Ascending aorta (tissue), 2 donors: ENCODE measurements at regions not wholly inside any gene's neighbourhood (a gene's known extent, or its start where the extent isn't known, plus 50 kb on each side); places are given as distances from the start of the nearest gene placed in this dataset.

Source experiments
- DNase-seq, 2 donors: peaks; one replicate each; pipeline ENCODE4 v3.0.0-alpha.2; 2019; ENCODE audit warnings: low spot score in 2 of 2
- H3K27ac ChIP-seq, 2 donors: fragments of 200-600 bp; sonication (generic); one replicate each; pipeline ENCODE4 v1.5.1; 2016 to 2017; ENCODE audit warnings: mild to moderate bottlenecking in 1 of 2
- H3K27me3 ChIP-seq: fragments of 200-600 bp; sonication (generic); one replicate; pipeline ENCODE4 v1.5.1; 2017
- H3K36me3 ChIP-seq, 2 donors: fragments of 200-600 bp; sonication (generic); one replicate each; pipeline ENCODE4 v1.5.1; 2016
- H3K4me1 ChIP-seq, 2 donors: fragments of 200-600 bp; sonication (generic); one replicate each; pipeline ENCODE4 v1.5.1; 2016 to 2017; ENCODE audit warnings: mild to moderate bottlenecking in 1 of 2
- H3K4me3 ChIP-seq, 2 donors: fragments of 200-600 bp; sonication (generic); one replicate each; pipeline ENCODE4 v1.5.1; 2016 to 2017; ENCODE audit warnings: mild to moderate bottlenecking in 1 of 2
- H3K9me3 ChIP-seq, 2 donors: fragments of 200-600 bp; sonication (generic); one replicate each; pipeline ENCODE4 v1.5.1; 2016
- CTCF ChIP-seq, 3 experiments: fragments of 200-600 bp in 2 of 3; fragments of 450-650 bp in 1 of 3; sonication (generic) in 2 of 3; IDR thresholded peaks; one replicate each; pipeline ENCODE4 v1.5.1; 2016 to 2019; ENCODE audit warnings: antibody characterized with exemption in 3 of 3, mild to moderate bottlenecking in 1 of 3, moderate library complexity in 1 of 3
- intact Hi-C: fragments of 100-400 bp; cut with DNase I; formaldehyde crosslinking; loops from one replicate; pipeline ENCODE4 v1.15.1; 2023

GRCh38 chr14:27370074-27370473, 772.2 kb upstream of the NOVA1 start:
- DNase-seq: no peak
- H3K4me1 ChIP-seq: no peaks in the 10 kb centered on the region
- no peaks in the 10 kb centered on the region for H3K9me3 ChIP-seq
- TF ChIP-seq CTCF (IDR thresholded peaks at IDR 0.05): no peak
- H3K4me3 ChIP-seq: no peak overlapping the region
- no peak overlapping the region for H3K27ac ChIP-seq
- H3K36me3 ChIP-seq: no peaks in the 10 kb centered on the region
- no peaks in the 10 kb centered on the region for H3K27me3 ChIP-seq
- intact Hi-C loops: no loop called here

GRCh38 chr14:27370775-27371174, 772.9 kb upstream of the NOVA1 start:
- no peak for DNase-seq
- Histone ChIP-seq H3K9me3 (no peaks in the 10 kb centered on the region), H3K27ac (no peak overlapping the region), H3K27me3 (no peaks in the 10 kb centered on the region), H3K36me3 (no peaks in the 10 kb centered on the region), H3K4me1 (no peaks in the 10 kb centered on the region), H3K4me3 (no peak overlapping the region)
- no peak for TF ChIP-seq CTCF (IDR thresholded peaks at IDR 0.05)
- intact Hi-C loops: no loop called here

GRCh38 chr14:27371209-27371608, 773.4 kb upstream of the NOVA1 start:
- H3K4me3 ChIP-seq: no peak overlapping the region
- no peaks in the 10 kb centered on the region for H3K9me3 ChIP-seq
- TF ChIP-seq CTCF (IDR thresholded peaks at IDR 0.05): no peak
- no peaks in the 10 kb centered on the region for H3K27me3 ChIP-seq
- DNase-seq: no peak
- H3K4me1 ChIP-seq: no peaks in the 10 kb centered on the region
- intact Hi-C loops: no loop called here
- H3K27ac ChIP-seq: no peak overlapping the region
- no peaks in the 10 kb centered on the region for H3K36me3 ChIP-seq

GRCh38 chr14:27371868-27372267, 774.0 kb upstream of the NOVA1 start:
- no peaks in the 10 kb centered on the region for H3K9me3 ChIP-seq
- no peak for TF ChIP-seq CTCF (IDR thresholded peaks at IDR 0.05)
- H3K36me3 ChIP-seq: no peaks in the 10 kb centered on the region
- H3K4me1 ChIP-seq: no peaks in the 10 kb centered on the region
- H3K27me3 ChIP-seq: no peaks in the 10 kb centered on the region
- H3K4me3 ChIP-seq: no peak overlapping the region
- no peak for DNase-seq
- no peak overlapping the region for H3K27ac ChIP-seq
- intact Hi-C loops: no loop called here

- TF ChIP-seq CTCF (IDR thresholded peaks at IDR 0.05): no peak
- intact Hi-C loops: no loop called here
- DNase-seq: no peak
- no peak overlapping the region for H3K4me3 ChIP-seq
- H3K27ac ChIP-seq: no peak overlapping the region
- H3K4me1 ChIP-seq: no peaks in the 10 kb centered on the region
- no peaks in the 10 kb centered on the region for H3K9me3 ChIP-seq
- no peaks in the 10 kb centered on the region for H3K27me3 ChIP-seq
- H3K36me3 ChIP-seq: no peaks in the 10 kb centered on the region
Observed at GRCh38 chr14:27372771-27373170, 774.9 kb upstream of the NOVA1 start.

GRCh38 chr14:27384124-27384523, 786.3 kb upstream of the NOVA1 start:
- no peak for TF ChIP-seq CTCF (IDR thresholded peaks at IDR 0.05)
- Histone ChIP-seq H3K9me3 (no peaks in the 10 kb centered on the region), H3K36me3 (no peaks in the 10 kb centered on the region), H3K27ac (no peak overlapping the region), H3K4me3 (no peak overlapping the region), H3K4me1 (no peaks in the 10 kb centered on the region), H3K27me3 (no peaks in the 10 kb centered on the region)
- intact Hi-C loops: no loop called here
- DNase-seq: no peak
